HG02840 (cell line): ENCODE measurements at regions not wholly inside any gene's neighbourhood (a gene's known extent, or its start where the extent isn't known, plus 50 kb on each side); places are given as distances from the start of the nearest gene placed in this dataset.
"Not testable (repeated sequence)": the region's sequence is repeated elsewhere in the genome, so short reads cannot be mapped to it uniquely, and the experiment has no call there.

Experiments
- ATAC-seq: cut with Tn5 transposase; IDR thresholded peaks from one replicate; pipeline ENCODE4 v1.9.1; 2021; ENCODE audit warnings: mild to moderate bottlenecking, moderate library complexity, moderate number of reproducible peaks; ENCODE audit not compliant: unreplicated experiment, low FRiP score

DNA sequence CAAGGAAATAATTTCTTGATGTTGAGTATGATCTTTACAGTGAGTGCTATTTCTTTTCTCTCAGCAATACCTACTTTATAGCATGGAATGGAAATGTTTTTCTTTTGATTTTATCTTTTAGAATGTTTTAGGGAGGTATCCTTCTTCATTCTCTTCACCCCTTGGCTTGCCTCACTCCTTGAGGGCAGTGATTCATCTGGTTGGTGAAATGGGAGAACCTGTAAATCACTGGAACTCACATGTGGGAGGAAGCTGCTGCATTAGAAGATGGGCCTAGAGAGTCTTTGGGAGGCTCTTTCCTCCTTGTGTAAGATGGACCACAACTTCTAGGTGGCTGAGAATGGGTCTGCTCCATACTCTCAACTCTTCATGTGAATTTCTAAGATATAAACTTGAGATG lies 244.8 kb upstream of the SYNCRIP start:
- ATAC-seq, result no peak

DNA sequence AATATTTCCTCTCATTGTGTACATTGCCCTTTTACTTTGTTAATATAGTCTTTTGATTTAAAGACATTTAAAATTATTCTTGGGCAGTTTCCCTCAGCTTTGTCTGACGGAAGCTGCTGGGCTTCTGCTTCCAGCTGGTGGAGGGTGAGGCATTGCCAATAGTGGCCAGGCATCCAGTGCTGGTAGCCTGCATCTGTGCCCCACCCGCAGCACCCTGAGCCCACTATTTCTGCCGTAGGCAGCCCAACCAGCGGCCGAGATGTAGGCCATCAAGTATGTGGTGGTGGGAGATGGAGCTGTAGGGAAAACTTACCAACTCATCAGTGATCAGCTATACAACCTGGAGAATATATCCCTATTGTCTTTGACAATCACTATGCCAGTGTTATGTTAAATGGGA lies 226.0 kb upstream of the SYNCRIP start:
- no peak for ATAC-seq

DNA sequence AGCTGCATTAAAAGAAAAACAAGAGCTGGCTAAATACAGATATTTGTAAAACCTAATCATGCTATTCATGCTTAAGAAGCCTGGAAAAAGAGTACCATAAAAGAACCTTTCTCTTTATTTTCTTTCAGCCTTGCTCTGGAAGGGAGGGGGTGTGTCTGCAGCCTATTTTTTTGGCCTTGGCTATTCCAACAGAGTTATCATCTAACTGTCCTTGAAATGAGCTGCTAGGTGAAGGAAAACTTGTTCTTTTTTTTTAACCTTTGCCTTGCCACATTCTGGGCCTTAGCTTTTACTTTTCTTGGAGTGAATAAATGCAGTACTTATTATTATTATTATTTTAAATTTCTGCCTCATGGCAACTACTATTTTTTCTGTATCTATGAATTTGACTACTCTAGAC lies 224.9 kb upstream of the SYNCRIP start:
- no peak for ATAC-seq

DNA sequence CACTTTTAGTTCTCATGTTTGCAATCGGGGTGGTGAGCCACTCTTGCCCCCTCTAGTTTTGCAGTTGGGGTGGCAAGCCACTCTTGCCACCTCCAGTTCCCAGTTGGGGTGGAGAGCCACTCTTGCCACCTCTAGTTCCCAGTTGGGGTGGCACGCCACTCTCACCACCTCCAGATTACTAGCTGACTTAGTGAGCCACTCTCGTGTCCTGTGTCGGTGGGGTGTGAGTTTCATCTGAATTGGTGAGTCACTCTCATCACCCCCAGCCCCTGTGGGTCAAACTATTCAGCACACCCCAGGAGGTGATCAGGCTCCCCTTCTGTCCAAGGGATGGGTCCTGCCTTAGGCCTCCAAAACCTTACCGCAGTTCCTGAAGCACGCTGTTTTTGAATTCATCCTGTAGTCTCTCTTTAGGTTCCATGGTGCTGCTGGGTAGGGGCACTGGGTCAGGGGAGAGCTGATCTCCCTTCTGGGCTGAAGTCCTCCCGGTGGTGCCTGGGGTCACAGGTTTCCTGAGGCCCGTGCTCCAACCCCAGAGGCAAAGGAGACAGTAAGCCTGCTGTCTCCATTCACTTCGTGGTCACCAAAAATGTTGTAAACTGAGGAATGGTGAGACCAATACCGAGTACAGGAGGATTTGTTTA lies 224.2 kb upstream of the SYNCRIP start:
- no peak for ATAC-seq

DNA sequence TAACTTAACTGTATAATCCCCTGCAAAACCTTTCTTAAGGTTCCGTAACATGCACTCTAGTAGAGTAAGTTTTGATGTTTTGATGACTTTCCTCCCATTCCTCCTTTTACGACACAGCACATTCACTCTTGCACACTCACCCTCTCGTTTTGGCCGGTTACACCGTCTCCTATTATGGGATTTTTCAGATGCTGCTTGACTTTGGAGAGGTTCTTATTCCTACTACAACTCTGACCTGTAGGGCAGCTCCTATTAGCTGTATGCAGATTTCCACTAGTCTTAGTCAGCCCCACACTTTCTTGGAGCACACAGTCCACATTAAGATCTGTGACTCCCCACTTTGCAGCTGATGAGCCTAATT lies 223.7 kb upstream of the SYNCRIP start:
- ATAC-seq, result no peak

DNA sequence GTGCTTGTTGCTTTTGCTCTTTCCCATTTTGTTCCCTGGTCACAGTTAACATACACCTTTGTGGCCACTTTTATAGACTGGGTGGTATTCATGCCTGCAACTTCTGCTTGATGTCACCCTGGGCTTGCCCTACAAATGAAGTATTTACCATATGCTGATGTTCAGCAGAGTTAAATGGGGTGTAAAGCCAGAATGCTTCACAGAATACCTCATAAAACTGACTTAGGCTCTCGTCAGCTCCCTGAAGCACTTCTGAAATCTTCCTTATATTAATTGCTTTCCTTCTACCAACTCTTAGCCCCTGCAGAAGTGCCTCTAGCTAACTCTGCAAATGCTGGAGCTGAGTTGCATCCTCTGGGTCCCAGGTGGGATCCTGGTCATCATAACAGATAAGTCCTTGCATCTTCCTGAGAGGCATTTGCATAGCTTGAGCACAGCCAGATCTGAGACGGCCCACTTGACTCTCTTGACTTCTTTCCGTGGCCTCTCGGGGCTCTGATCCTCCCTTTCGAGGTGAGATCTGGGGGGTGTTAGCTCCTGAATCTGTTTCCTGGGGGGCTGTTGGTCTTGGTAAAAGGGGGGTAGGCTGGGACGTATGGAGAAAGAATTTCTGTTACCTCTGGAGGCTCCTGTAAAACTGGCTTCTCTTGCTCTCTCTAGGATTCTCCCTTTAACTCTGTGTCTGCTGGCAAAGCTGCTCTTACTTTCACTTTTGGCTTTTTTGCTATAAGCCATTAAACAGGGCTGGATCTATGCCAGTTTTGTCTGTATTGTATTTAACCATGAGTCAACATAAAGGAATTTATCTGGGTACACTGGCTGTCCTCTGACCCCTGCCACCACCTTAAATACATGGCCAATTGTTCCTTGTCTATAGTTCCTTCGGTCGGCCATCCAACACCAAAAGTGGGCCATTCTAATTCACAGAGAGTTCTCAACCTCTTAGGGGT lies 223.0 kb upstream of the SYNCRIP start:
- ATAC-seq, result no peak

DNA sequence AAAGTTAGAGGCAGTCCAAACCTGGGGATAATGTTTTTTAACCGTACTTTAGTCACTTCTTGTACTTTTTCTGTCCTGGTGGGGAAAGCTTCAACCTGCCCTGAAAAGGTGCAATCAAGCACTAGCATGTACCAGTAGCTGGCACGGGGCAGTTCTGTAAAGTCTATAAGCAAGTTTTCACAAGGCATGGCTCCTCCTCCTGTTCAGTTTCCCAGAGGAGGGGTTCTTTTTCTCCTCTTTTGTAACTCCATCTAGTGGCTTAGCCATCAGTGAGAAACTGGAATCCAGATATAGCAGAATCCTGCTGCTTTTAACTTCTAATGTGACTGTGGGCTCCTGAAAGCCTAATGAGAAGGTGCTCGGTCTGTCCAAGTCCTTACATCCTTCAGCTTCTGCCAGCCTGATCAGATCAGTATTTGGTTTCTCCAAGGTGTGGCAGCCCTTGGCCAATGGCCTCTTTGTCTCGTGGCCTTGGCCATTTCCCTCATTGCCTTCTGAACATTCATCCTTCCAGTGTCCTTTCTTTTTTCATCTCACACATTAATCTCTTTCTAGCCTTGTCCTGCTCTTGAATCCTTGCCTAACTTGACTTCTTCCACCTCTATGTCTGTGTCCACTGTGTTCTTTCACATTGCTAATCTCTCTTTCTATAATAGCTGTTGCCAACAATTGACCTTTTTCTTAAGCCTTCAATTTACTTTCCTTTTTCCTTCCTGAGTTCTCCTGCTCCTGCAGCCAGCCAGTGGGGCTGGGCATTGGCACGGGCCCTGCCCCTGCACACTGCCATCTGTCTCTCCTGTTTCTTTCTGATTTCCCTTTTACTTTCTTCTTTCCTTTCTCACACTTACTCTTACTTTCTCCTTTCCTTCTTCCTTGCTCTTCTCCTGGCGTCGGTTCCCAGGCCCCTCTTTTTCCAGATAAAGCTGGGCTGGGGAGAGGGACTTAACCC lies 222.0 kb upstream of the SYNCRIP start:
- ATAC-seq, result no peak

DNA sequence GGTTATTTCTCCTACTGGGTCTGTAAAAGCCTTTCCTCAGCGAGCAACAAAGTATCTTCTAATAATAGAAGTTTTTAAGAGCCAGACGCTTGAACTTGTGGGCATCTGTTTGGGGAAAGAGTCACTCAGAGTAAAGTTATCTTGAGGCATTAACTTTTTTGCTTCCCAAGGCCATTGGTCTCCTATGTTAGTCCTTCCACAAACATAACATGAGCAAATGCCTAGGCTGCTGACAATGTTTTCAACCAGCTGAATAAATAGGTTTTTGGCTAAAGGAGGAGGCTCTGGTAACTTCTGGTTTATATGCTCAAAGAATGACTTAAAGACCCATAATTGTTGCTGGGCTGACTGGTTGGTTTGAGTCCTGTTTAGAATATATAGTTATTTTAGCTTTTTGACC lies 213.5 kb upstream of the SYNCRIP start:
- ATAC-seq, result no peak

DNA sequence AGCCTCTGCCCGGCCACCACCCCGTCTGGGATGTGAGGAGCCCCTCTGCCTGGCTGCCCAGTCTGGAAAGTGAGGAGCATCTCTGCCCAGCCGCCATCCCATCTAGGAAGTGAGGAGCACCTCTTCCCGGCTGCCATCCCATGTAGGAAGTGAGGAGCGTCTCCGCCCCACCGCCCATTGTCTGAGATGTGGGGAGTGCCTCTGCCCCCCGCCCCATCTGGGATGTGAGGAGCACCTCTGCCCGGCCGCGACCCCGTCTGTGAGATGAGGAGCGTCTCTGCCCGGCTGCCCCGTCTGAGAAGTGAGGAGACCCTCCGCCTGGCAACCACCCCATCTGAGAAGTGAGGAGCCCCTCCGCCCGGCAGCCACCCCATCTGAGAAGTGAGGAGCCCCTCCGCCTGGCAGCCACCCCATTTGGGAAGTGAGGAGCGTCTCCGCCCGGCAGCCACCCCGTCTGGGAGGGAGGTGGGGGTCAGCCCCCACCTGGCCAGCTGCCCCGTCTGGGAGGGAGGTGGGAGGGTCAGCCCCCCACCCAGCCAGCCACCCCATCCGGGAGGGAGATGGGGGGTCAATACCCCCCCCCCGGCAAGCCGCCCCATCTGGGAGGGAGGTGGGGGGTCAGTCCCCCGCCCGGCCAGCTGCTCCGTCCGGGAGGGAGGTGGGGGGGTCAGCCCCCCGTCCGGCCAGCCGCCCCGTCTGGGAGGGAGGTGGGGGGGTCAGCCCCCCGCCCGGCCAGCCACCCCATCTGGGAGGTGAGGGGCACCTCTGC lies 195.8 kb upstream of the SYNCRIP start:
- not testable (repeated sequence) for ATAC-seq

DNA sequence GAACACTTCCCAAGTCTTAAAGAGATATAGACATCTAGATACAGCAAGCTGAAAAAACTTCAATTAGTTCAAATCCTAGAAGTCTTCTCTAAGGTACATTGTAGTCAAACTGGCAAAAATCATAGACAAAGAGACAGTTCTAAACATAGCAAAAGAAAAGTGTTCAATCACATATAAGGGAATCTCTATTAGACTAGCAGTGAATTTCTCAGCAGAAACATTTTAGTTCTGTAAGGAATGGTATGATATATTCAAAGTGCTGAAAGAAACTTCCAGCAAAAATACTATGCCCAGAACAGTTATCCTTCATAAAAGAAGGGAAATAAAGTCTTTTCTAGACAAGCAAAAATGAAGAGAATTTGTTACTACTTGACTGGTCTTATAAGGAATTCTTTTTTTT lies 186.3 kb upstream of the SYNCRIP start:
- no peak for ATAC-seq

DNA sequence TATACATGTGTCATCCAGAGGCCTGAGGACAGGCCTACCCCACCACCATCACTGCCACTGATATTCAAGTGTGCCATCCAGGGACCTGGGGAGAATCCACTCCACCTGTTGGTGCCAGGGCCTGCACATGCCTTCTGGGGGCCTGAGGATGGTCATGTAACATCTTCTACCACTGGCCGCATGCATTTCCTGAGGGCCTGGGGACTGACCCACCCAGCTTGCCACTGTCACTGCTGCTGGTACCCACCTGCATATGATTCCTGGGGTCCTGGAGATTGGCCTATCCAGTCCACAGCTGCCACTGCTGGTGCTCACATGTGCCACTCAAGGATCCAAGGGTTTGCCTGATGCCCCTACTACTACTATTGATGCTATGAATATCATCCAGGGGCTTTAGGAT lies 184.3 kb upstream of the SYNCRIP start:
- no peak for ATAC-seq

DNA sequence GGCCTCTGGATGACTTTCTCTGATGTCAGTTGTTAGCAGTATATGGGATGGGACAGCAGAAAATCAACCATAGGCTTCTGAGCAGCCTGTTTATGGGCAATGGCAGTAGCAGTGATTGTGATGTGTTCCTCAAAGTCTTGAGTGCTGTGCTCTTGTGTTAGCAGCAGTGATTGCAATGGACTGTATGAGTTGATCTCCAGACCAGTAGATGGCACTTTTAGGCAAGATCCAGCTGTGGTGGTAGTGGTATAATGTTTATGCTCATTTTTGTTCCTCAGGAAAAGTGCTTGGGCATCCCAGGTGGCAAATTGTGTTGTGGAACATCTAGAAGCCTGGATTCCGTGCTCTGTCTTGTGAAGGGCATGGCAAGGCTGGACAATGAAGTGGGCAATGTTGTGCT lies 181.6 kb upstream of the SYNCRIP start:
- no peak for ATAC-seq

DNA sequence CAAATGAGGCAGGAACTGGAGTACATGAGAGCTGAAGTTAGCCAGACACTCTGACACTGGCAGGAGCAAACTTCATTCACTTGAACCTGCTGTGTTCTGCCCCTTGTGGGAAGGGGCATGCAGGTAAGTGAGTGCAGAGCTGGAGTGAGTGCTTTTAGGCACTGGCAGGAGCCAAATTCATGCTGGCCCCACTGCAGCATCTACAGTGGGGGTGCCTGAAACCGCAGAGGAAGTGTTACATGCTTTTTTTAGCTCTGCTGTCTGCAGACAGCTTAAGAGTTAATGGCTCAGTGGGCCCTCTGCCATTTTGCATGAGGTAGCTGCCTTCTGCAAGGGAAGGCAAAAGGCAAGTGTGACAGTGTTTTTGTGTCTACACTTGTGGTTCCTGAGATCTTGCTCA lies 167.9 kb upstream of the SYNCRIP start:
- ATAC-seq, result no peak

DNA sequence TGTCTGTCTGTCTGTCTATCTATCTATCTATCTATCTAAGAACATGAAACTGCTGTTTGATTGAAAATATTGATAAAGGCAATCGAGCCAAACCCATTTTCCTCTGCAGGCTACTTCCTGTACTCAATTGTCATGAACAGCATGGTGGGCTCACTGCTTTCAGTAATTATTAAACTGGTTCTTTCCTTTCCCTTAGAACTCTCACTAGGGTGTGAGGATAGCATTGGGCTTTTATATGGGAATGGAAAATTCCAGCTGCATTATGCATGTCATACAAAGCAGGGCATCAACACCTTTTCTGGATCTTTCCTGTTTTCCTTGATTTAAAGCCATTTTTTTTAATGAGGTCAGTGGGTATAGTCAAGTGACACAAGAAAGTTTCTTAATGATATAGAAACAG lies 161.0 kb upstream of the SYNCRIP start:
- no peak for ATAC-seq

DNA sequence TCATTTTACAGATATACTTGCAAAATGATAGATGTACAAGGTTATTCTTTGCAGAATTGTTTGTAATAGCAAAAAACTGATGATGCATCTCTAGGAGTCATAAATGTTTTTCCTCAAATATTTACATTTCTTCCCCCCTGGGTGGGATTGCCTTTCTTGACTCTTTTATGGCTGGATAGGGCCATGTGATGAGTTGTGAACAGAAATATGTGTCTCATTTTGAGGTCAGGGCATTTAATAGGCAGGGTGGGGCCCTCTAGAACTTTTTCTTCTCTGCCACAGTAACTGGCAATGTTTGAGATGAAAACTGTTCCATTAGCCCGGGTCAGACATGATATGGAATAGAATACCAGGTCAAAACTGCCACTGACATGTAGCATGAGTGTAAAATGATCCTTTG lies 159.5 kb upstream of the SYNCRIP start:
- no peak for ATAC-seq

DNA sequence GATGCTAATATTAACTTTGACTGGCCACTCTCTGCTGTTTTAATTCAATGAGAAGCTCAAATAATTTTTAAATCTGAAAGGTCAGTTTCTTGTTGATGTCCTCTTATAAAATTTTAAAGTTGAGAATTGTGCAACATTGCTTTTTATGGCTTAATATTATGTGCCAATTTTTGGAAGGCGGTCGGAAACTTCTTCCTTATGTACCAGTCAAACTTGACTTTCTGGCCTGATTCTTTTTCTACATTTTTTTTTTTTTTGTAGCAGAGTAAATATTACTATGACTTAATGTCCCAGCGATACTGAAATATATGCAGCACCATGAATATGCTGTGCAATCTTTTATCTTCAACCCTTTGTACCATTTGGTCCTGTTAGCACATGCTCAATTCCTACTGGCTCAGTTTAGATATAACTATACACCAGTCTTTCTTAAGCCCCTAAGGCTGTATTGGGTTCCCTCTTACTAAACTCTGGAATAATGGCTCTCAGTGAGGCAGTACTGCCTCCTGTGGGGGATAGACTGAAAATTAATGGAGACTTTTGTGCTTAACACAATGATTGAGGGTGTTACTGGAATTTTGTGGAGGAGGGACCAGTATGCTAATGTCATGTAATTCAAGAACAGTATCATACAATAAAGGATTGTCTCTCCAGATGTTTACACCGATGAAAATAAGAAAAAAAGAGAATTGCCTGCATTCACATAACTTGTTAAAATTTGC lies 156.4 kb upstream of the SYNCRIP start:
- ATAC-seq, result no peak

DNA sequence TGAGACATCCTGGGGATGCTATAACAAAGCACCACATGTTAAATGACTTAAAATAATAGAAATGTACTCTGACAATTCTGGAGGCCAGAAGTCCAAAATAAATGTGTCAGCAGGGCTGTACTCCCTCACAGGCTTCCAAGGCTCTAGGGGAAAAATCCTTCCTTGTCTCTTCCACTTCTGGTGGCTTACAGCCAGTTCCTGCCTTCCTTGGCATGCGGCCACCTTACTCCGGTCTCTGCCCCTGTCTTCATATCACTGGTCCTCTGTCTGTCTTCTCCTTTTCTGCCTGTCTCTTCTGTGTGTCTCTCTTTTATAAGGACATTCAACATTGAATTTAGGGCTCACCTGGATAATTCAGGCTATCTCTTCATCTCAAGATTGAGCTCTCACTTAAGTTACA lies 155.3 kb upstream of the SYNCRIP start:
- ATAC-seq, result no peak

DNA sequence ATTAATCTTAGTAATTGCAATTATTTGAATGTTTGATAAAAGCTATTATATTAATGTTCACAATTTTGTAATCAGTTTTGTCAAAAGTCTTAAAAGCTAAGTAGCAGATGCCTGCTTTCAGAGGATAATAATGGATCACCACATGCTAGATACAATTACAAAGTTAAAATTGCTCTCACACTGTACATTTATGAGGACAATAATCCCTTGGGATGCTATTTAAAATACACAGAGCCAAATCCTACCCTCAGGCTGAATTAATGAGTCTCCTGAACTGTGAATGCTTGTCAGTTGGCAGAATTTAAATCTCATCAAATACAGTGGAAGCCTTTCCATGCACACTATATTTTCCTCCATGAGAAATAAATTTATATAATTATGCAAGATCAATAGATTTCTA lies 153.3 kb upstream of the SYNCRIP start:
- ATAC-seq, result no peak

DNA sequence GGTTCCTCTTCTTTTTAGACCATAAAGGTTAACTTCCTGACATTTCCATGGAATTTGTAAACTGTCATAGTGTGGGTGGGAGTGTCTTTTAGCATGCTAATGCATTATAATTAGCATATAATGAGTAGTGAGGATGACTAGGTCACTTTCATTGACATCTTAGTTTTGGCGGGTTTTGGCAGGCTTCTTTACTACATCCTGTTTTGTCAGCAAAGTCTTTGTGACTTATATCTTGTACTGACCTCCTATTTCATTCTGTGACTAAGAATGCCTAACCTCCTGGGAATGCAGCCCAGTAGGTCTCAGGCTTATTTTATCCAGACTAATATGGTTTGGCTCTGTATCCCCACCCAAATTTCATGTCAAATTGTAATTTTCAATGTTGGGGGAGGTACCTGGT lies 149.6 kb upstream of the SYNCRIP start:
- ATAC-seq, result no peak

DNA sequence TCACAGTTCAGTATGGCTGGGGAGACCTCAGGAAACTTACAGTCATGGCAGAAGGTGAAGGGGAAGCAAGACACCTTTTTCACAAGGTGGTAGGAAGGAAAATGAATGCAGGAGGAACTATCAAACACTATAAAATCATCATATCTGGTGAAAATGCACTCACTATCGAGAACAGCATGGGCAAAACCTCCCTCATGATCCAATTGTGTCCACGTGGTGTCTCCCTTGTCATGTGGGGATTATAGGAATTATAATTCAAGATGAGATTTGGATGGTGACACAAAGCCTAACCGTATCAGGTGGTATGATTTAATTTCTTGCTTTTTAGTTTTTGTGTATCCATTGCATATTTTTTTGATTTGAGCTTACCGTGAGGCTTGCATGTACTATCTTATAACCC lies 133.2 kb upstream of the SYNCRIP start:
- ATAC-seq, result no peak
